Lower leg skin (tissue), 3 donors: ENCODE measurements at regions not wholly inside any gene's neighbourhood (a gene's known extent, or its start where the extent isn't known, plus 50 kb on each side); places are given as distances from the start of the nearest gene placed in this dataset.

Experiments
- CTCF ChIP-seq, 3 donors: fragments of 450-650 bp; IDR thresholded peaks; one replicate each; pipeline ENCODE4 v1.5.1; 2016; ENCODE audit warnings: antibody characterized with exemption in 3 of 3, mild to moderate bottlenecking in 3 of 3, moderate library complexity in 2 of 3
- POLR2A ChIP-seq, 2 donors: fragments of 450-650 bp; IDR thresholded peaks; one replicate each; pipeline ENCODE4 v1.6.1; 2016 to 2017; ENCODE audit warnings: antibody characterized with exemption in 2 of 2, mild to moderate bottlenecking in 1 of 2, moderate library complexity in 1 of 2

DNA sequence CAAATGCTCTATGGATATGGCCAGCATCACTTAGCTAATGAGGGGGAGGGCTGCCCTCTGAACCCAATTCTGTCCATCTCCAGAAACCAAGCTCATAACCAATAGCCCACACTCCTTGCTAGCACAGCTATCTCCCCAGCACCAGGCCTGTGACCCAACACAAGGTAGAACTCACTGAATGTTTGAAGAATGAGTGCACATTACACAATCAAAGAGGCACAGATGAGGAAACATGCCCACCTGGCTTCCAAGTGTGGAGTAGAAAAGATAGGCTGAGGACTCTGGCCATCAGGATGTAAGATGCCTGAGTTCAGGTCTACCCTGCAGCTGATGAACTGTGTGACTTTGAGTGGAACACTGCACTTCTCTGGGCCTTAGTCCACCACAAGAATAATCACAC lies 268.4 kb downstream of the BCL11B start:
- TF ChIP-seq CTCF (IDR thresholded peaks at IDR 0.05), result no peak
- no peak for TF ChIP-seq POLR2A (IDR thresholded peaks at IDR 0.05)
